NCI-H146 (cell line): ENCODE measurements at regions not wholly inside any gene's neighbourhood (a gene's known extent, or its start where the extent isn't known, plus 50 kb on each side); places are given as distances from the start of the nearest gene placed in this dataset.
"Not testable (repeated sequence)": the region's sequence is repeated elsewhere in the genome, so short reads cannot be mapped to it uniquely, and the experiment has no call there.

Experiments
- DNase-seq: peaks from one replicate; lab custom pipeline; 2025; lab: John Stamatoyannopoulos, UW

GRCh38 chr5:166726406-166726805, 1565.0 kb upstream of the WWC1 start:
- no peak for DNase-seq

GRCh38 chr5:166742951-166743350, 1548.5 kb upstream of the WWC1 start:
- not testable (repeated sequence) for DNase-seq

GRCh38 chr5:166746506-166746905, 1544.9 kb upstream of the WWC1 start:
- no peak for DNase-seq

GRCh38 chr5:166750376-166750775, 1541.1 kb upstream of the WWC1 start:
- no peak for DNase-seq

GRCh38 chr5:166758151-166758550, 1533.3 kb upstream of the WWC1 start:
- no peak for DNase-seq

- no peak for DNase-seq
Observed at GRCh38 chr5:166767858-166768257, 1523.6 kb upstream of the WWC1 start.

GRCh38 chr5:166768536-166768935, 1522.9 kb upstream of the WWC1 start:
- no peak for DNase-seq

- no peak for DNase-seq
Observed at GRCh38 chr5:166772770-166773169, 1518.7 kb upstream of the WWC1 start.

- DNase-seq, result no peak
Observed at GRCh38 chr5:166781737-166782136, 1509.7 kb upstream of the WWC1 start.

GRCh38 chr5:166784545-166785078, 1506.8 kb upstream of the WWC1 start:
- DNase-seq, result no peak

- no peak for DNase-seq
Observed at GRCh38 chr5:166786178-166786577, 1505.3 kb upstream of the WWC1 start.

- DNase-seq, result no peak
Observed at GRCh38 chr5:166786889-166787288, 1504.6 kb upstream of the WWC1 start.

- no peak for DNase-seq
Observed at GRCh38 chr5:166788050-166788449, 1503.4 kb upstream of the WWC1 start.

GRCh38 chr5:166795756-166796155, 1495.7 kb upstream of the WWC1 start:
- DNase-seq, result no peak

GRCh38 chr5:166803058-166803457, 1488.4 kb upstream of the WWC1 start:
- DNase-seq, result no peak

- not testable (repeated sequence) for DNase-seq
Observed at GRCh38 chr5:166804223-166804622, 1487.2 kb upstream of the WWC1 start.

GRCh38 chr5:166804693-166805092, 1486.8 kb upstream of the WWC1 start:
- DNase-seq, result not testable (repeated sequence)

- not testable (repeated sequence) for DNase-seq
Observed at GRCh38 chr5:166810093-166810658, 1481.3 kb upstream of the WWC1 start.

- no peak for DNase-seq
Observed at GRCh38 chr5:166810721-166811120, 1480.7 kb upstream of the WWC1 start.

- DNase-seq, result no peak
Observed at GRCh38 chr5:166823360-166823759, 1468.1 kb upstream of the WWC1 start.

- no peak for DNase-seq
Observed at GRCh38 chr5:166834246-166834645, 1457.2 kb upstream of the WWC1 start.

- no peak for DNase-seq
Observed at GRCh38 chr5:166845044-166845443, 1446.4 kb upstream of the WWC1 start.

GRCh38 chr5:166856791-166857190, 1434.7 kb upstream of the WWC1 start:
- no peak for DNase-seq

GRCh38 chr5:166860426-166860825, 1431.0 kb upstream of the WWC1 start:
- no peak for DNase-seq
